ENCODE measurements at regions not wholly inside any gene's neighbourhood (a gene's known extent, or its start where the extent isn't known, plus 50 kb on each side); places are given as distances from the start of the nearest gene placed in this dataset.

DNA sequence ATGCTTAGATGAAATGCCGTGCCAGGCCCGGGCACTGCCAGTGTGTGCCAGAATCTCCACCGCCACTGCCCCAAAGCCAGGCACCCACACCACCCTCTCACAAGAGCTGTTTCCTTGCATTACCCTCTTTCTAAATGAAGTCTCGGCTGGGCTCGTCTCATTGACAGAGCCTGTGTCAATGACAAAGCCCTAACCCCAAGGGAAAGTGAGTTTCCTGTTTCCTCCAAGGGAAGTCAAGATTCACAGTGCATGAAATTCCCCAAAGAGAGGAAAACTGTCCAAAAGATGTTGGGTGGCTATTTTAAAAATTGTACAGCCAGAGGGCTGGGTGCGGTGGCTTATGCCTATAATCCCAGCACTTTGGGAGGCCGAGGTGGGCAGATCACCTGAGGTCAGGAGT, 75.4 kb upstream of the AKAP12 start:
- no peak for TF ChIP-seq MYC (CRISPR knock-in tag; IDR thresholded peaks at IDR 0.05; ENCODE audit: borderline replicate concordance)
- no peak for TF ChIP-seq SMAD1 (CRISPR knock-in tag; IDR thresholded peaks at IDR 0.05; ENCODE audit: borderline replicate concordance, low read depth)
- no peak for TF ChIP-seq ZNF556 (CRISPR knock-in tag; IDR thresholded peaks at IDR 0.05; ENCODE audit: borderline replicate concordance)
- TF ChIP-seq, protein P1, sequence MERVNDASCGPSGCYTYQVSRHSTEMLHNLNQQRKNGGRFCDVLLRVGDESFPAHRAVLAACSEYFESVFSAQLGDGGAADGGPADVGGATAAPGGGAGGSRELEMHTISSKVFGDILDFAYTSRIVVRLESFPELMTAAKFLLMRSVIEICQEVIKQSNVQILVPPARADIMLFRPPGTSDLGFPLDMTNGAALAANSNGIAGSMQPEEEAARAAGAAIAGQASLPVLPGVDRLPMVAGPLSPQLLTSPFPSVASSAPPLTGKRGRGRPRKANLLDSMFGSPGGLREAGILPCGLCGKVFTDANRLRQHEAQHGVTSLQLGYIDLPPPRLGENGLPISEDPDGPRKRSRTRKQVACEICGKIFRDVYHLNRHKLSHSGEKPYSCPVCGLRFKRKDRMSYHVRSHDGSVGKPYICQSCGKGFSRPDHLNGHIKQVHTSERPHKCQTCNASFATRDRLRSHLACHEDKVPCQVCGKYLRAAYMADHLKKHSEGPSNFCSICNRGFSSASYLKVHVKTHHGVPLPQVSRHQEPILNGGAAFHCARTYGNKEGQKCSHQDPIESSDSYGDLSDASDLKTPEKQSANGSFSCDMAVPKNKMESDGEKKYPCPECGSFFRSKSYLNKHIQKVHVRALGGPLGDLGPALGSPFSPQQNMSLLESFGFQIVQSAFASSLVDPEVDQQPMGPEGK (CRISPR knock-in tag; IDR thresholded peaks at IDR 0.05) = no peak
- TF ChIP-seq JUN (CRISPR knock-in tag; IDR thresholded peaks at IDR 0.05) = no peak
- TF ChIP-seq SALL1 (CRISPR knock-in tag; IDR thresholded peaks at IDR 0.05) = no peak
- TF ChIP-seq, protein P2, sequence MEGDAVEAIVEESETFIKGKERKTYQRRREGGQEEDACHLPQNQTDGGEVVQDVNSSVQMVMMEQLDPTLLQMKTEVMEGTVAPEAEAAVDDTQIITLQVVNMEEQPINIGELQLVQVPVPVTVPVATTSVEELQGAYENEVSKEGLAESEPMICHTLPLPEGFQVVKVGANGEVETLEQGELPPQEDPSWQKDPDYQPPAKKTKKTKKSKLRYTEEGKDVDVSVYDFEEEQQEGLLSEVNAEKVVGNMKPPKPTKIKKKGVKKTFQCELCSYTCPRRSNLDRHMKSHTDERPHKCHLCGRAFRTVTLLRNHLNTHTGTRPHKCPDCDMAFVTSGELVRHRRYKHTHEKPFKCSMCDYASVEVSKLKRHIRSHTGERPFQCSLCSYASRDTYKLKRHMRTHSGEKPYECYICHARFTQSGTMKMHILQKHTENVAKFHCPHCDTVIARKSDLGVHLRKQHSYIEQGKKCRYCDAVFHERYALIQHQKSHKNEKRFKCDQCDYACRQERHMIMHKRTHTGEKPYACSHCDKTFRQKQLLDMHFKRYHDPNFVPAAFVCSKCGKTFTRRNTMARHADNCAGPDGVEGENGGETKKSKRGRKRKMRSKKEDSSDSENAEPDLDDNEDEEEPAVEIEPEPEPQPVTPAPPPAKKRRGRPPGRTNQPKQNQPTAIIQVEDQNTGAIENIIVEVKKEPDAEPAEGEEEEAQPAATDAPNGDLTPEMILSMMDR (CRISPR knock-in tag; IDR thresholded peaks at IDR 0.05) = no peak
- TF ChIP-seq SMC3 (IDR thresholded peaks at IDR 0.05; ENCODE audit: low read length) = no peak
- no peak for TF ChIP-seq YY1 (IDR thresholded peaks at IDR 0.05; ENCODE audit: insufficient read depth, insufficient replicate concordance, low read depth, low read length)
- no peak for TF ChIP-seq SOX13 (IDR thresholded peaks at IDR 0.05)
- no peak for TF ChIP-seq SOX13 (CRISPR knock-in tag; conservative IDR thresholded peaks at IDR 0.05 in 1 of 2, IDR thresholded peaks at IDR 0.05 in 1 of 2)

Data from HepG2 (cell line).